GM23338 (cell line): ENCODE measurements at regions not wholly inside any gene's neighbourhood (a gene's known extent, or its start where the extent isn't known, plus 50 kb on each side); places are given as distances from the start of the nearest gene placed in this dataset.

Experiments
- ATAC-seq: fragments of 200-7000 bp; cut with Tn5 transposase; 3 replicates; pipeline ENCODE4 v1.9.1; 2020
- DNase-seq: peaks from one replicate; pipeline ENCODE4 v3.0.0-alpha.2; 2015; ENCODE audit warnings: low spot score
- H2AFZ ChIP-seq: fragments of 200-600 bp; sonication (generic); 2 replicates; pipeline ENCODE4 v1.8.0; 2016; ENCODE audit warnings: antibody characterized with exemption, mild to moderate bottlenecking, moderate library complexity
- H3F3A ChIP-seq: fragments of 200-600 bp; sonication (generic); replicated peaks from 2 replicates; pipeline ENCODE4 v1.8.0; 2017; ENCODE audit warnings: antibody characterized with exemption, mixed run types, low read depth
- H3K27ac ChIP-seq: fragments of 200-600 bp; sonication (generic); 2 replicates; pipeline ENCODE4 v1.6.1; 2016; ENCODE audit warnings: low read depth
- H3K27me3 ChIP-seq: fragments of 200-600 bp; sonication (generic); 2 replicates; pipeline ENCODE4 v1.8.0; 2016; ENCODE audit warnings: mild to moderate bottlenecking, mixed run types, moderate library complexity; ENCODE audit not compliant: insufficient read depth
- H3K36me3 ChIP-seq: fragments of 200-600 bp; sonication (generic); 2 replicates; pipeline ENCODE4 v1.8.0; 2016; ENCODE audit warnings: mild to moderate bottlenecking; ENCODE audit not compliant: insufficient read depth
- H3K4me1 ChIP-seq: fragments of 200-600 bp; sonication (generic); 2 replicates; pipeline ENCODE4 v1.8.0; 2016; ENCODE audit warnings: mild to moderate bottlenecking, moderate library complexity; ENCODE audit not compliant: insufficient read depth
- H3K4me2 ChIP-seq: fragments of 200-600 bp; sonication (generic); 2 replicates; pipeline ENCODE4 v1.7.1; 2017; ENCODE audit warnings: mixed run types
- H3K4me3 ChIP-seq: fragments of 200-600 bp; sonication (generic); 2 replicates; pipeline ENCODE4 v1.6.1; 2016; ENCODE audit warnings: mixed run types
- H3K79me2 ChIP-seq: fragments of 200-600 bp; sonication (generic); replicated peaks from 2 replicates; pipeline ENCODE4 v1.8.0; 2017; ENCODE audit warnings: mild to moderate bottlenecking; ENCODE audit not compliant: insufficient read depth
- H3K9me2 ChIP-seq: fragments of 200-600 bp; sonication (generic); 2 replicates; pipeline ENCODE4 v1.8.0; 2017; ENCODE audit not compliant: insufficient read depth
- H4K20me1 ChIP-seq: fragments of 200-600 bp; sonication (generic); replicated peaks from 2 replicates; pipeline ENCODE4 v1.8.0; 2017; ENCODE audit warnings: mild to moderate bottlenecking; ENCODE audit not compliant: insufficient read depth
- H3K27ac Mint-ChIP-seq: 2 replicates; pipeline ENCODE4 v1.8.0; 2020; ENCODE audit warnings: inconsistent platforms, mild to moderate bottlenecking, moderate library complexity, mixed read lengths
- H3K27me3 Mint-ChIP-seq: 3 replicates; pipeline ENCODE4 v1.8.0; 2022; ENCODE audit warnings: low read depth, mild to moderate bottlenecking, moderate library complexity, mixed read lengths, inconsistent platforms; ENCODE audit not compliant: insufficient read depth, poor library complexity
- H3K36me3 Mint-ChIP-seq: 3 replicates; pipeline ENCODE4 v1.8.0; 2021; ENCODE audit warnings: low read depth, mild to moderate bottlenecking, inconsistent platforms, moderate library complexity, mixed read lengths
- H3K4me1 Mint-ChIP-seq: 3 replicates; pipeline ENCODE4 v1.8.0; 2020; ENCODE audit warnings: mild to moderate bottlenecking, inconsistent platforms, mixed read lengths
- H3K4me3 Mint-ChIP-seq: 3 replicates; pipeline ENCODE4 v1.8.0; 2021; ENCODE audit warnings: moderate library complexity, mild to moderate bottlenecking, inconsistent platforms, mixed read lengths
- H3K9me3 Mint-ChIP-seq: 3 replicates; pipeline ENCODE4 v1.8.0; 2020; ENCODE audit warnings: moderate library complexity, mild to moderate bottlenecking, inconsistent platforms, mixed read lengths
- CREB1 ChIP-seq: fragments of 250-450 bp; sonication (Bioruptor Pico); IDR thresholded peaks from 2 replicates; pipeline ENCODE4 v1.5.0; 2020; ENCODE audit warnings: low read depth, mild to moderate bottlenecking, moderate library complexity
- CTCF ChIP-seq, 2 experiments: fragments of 200-600 bp in 1 of 2; sonication (generic) in 1 of 2; conservative IDR thresholded peaks; 2 replicates each; pipeline versions ENCODE4 v1.5.1 to v1.6.1; 2016 to 2017; ENCODE audit warnings: antibody characterized with exemption in 2 of 2, low read depth in 2 of 2, mild to moderate bottlenecking in 2 of 2, moderate library complexity in 1 of 2
- EZH2 ChIP-seq: fragments of 200-600 bp; sonication (generic); IDR thresholded peaks from one replicate; pipeline ENCODE4 v1.8.0; 2017; ENCODE audit warnings: antibody characterized with exemption, mild to moderate bottlenecking, low read depth; ENCODE audit not compliant: unreplicated experiment
- EZH2phosphoT487 ChIP-seq: fragments of 200-600 bp; sonication (generic); IDR thresholded peaks from one replicate; pipeline ENCODE4 v1.8.1; 2018; ENCODE audit warnings: antibody characterized with exemption; ENCODE audit not compliant: unreplicated experiment
- JUNB ChIP-seq: IDR thresholded peaks from one replicate; pipeline ENCODE4 v1.6.1; 2016; ENCODE audit warnings: antibody characterized with exemption; ENCODE audit not compliant: unreplicated experiment
- POLR2AphosphoS5 ChIP-seq: IDR thresholded peaks from 2 replicates; pipeline ENCODE4 v1.6.1; 2016; ENCODE audit warnings: antibody characterized with exemption, low read depth
- REST ChIP-seq: IDR thresholded peaks from one replicate; pipeline ENCODE4 v1.6.1; 2018; ENCODE audit warnings: antibody characterized with exemption; ENCODE audit not compliant: unreplicated experiment
- STAT1 ChIP-seq: IDR thresholded peaks from one replicate; pipeline ENCODE4 v1.6.1; 2016; ENCODE audit warnings: antibody characterized with exemption; ENCODE audit not compliant: unreplicated experiment
- ZNF331 ChIP-seq: fragments of 250-450 bp; sonication (Bioruptor Pico); IDR thresholded peaks from 2 replicates; pipeline ENCODE4 v1.5.0; 2020; ENCODE audit warnings: low read depth, mild to moderate bottlenecking, moderate library complexity
- TF ChIP-seq, protein P1 (sequence below): IDR thresholded peaks from 2 replicates; pipeline ENCODE4 v1.6.1; 2016; ENCODE audit warnings: antibody characterized with exemption
- TF ChIP-seq, protein P2 (sequence below): fragments of 250-450 bp; sonication (Bioruptor Pico); IDR thresholded peaks from 2 replicates; pipeline ENCODE4 v1.5.0; 2020; ENCODE audit warnings: mild to moderate bottlenecking, moderate library complexity

DNA sequence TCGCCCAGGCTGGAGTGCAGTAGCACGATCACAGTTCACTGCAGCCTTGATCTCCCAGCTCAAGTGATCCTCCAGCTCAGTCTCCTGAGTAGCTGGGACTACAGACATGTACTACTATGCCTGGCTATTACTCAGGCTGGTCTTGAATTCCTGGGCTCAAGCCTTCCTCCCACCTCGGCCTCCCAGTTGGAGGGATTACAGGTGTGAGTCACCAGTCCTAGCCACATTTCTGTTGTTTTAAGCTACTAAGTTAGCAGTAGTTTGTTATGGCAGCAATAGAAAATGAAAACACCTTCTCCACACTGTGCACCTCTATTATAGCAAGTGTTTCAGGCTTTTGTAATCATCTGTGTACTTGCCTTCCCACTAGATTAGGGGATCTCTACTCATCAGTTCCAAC lies 588.9 kb upstream of the TLE4 start:
- Mint-ChIP-seq H3K36me3 (no peaks in the 10 kb centered on the region), H3K4me1 (peaks cover 13% of the 10 kb centered on the region), H3K9me3 (no peaks in the 10 kb centered on the region), H3K4me3 (no peak overlapping the region), H3K27ac (no peak overlapping the region), H3K27me3 (no peaks in the 10 kb centered on the region)
- Histone ChIP-seq H3K36me3 (no peaks in the 10 kb centered on the region; the same call in 1 of the 2 replicates), H3K79me2 (no peaks in the 10 kb centered on the region), H3K27ac (no peak overlapping the region), H3K4me1 (peaks cover 21% of the 10 kb centered on the region), H3F3A (no peaks in the 10 kb centered on the region), H3K27me3 (no peaks in the 10 kb centered on the region), H3K9me2 (0 out of 2 replicates have a peak, but pooled peaks cover 3% of the 10 kb centered on the region), H4K20me1 (no peaks in the 10 kb centered on the region), H3K4me3 (no peak overlapping the region), H2AFZ (no peak overlapping the region), H3K4me2 (no peak overlapping the region)
- ATAC-seq (no peak), DNase-seq (no peak)
- TF ChIP-seq, protein P1, sequence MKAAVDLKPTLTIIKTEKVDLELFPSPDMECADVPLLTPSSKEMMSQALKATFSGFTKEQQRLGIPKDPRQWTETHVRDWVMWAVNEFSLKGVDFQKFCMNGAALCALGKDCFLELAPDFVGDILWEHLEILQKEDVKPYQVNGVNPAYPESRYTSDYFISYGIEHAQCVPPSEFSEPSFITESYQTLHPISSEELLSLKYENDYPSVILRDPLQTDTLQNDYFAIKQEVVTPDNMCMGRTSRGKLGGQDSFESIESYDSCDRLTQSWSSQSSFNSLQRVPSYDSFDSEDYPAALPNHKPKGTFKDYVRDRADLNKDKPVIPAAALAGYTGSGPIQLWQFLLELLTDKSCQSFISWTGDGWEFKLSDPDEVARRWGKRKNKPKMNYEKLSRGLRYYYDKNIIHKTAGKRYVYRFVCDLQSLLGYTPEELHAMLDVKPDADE = no peak
- TF ChIP-seq ZNF331 (CRISPR knock-in tag) = no peak
- TF ChIP-seq CREB1 (CRISPR knock-in tag) = no peak
- no peak for TF ChIP-seq EZH2phosphoT487
- no peak for TF ChIP-seq EZH2
- no peak for TF ChIP-seq CTCF (conservative IDR thresholded peaks at IDR 0.05; ENCODE audit: low read depth in 2 of 2)
- TF ChIP-seq POLR2AphosphoS5 = no peak
- no peak for TF ChIP-seq STAT1
- TF ChIP-seq REST = no peak
- TF ChIP-seq, protein P2, sequence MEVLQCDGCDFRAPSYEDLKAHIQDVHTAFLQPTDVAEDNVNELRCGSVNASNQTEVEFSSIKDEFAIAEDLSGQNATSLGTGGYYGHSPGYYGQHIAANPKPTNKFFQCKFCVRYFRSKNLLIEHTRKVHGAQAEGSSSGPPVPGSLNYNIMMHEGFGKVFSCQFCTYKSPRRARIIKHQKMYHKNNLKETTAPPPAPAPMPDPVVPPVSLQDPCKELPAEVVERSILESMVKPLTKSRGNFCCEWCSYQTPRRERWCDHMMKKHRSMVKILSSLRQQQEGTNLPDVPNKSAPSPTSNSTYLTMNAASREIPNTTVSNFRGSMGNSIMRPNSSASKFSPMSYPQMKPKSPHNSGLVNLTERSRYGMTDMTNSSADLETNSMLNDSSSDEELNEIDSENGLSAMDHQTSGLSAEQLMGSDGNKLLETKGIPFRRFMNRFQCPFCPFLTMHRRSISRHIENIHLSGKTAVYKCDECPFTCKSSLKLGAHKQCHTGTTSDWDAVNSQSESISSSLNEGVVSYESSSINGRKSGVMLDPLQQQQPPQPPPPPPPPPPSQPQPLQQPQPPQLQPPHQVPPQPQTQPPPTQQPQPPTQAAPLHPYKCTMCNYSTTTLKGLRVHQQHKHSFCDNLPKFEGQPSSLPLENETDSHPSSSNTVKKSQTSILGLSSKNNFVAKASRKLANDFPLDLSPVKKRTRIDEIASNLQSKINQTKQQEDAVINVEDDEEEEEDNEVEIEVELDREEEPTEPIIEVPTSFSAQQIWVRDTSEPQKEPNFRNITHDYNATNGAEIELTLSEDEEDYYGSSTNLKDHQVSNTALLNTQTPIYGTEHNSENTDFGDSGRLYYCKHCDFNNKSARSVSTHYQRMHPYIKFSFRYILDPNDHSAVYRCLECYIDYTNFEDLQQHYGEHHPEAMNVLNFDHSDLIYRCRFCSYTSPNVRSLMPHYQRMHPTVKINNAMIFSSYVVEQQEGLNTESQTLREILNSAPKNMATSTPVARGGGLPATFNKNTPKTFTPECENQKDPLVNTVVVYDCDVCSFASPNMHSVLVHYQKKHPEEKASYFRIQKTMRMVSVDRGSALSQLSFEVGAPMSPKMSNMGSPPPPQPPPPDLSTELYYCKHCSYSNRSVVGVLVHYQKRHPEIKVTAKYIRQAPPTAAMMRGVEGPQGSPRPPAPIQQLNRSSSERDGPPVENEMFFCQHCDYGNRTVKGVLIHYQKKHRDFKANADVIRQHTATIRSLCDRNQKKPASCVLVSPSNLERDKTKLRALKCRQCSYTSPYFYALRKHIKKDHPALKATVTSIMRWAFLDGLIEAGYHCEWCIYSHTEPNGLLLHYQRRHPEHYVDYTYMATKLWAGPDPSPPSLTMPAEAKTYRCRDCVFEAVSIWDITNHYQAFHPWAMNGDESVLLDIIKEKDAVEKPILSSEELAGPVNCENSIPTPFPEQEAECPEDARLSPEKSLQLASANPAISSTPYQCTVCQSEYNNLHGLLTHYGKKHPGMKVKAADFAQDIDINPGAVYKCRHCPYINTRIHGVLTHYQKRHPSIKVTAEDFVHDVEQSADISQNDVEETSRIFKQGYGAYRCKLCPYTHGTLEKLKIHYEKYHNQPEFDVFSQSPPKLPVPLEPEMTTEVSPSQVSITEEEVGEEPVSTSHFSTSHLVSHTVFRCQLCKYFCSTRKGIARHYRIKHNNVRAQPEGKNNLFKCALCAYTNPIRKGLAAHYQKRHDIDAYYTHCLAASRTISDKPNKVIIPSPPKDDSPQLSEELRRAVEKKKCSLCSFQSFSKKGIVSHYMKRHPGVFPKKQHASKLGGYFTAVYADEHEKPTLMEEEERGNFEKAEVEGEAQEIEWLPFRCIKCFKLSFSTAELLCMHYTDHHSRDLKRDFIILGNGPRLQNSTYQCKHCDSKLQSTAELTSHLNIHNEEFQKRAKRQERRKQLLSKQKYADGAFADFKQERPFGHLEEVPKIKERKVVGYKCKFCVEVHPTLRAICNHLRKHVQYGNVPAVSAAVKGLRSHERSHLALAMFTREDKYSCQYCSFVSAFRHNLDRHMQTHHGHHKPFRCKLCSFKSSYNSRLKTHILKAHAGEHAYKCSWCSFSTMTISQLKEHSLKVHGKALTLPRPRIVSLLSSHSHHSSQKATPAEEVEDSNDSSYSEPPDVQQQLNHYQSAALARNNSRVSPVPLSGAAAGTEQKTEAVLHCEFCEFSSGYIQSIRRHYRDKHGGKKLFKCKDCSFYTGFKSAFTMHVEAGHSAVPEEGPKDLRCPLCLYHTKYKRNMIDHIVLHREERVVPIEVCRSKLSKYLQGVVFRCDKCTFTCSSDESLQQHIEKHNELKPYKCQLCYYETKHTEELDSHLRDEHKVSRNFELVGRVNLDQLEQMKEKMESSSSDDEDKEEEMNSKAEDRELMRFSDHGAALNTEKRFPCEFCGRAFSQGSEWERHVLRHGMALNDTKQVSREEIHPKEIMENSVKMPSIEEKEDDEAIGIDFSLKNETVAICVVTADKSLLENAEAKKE (CRISPR knock-in tag) = no peak
- TF ChIP-seq JUNB = no peak
